Naive thymus-derived CD4-positive, alpha-beta T cell (primary cell): ENCODE measurements at regions not wholly inside any gene's neighbourhood (a gene's known extent, or its start where the extent isn't known, plus 50 kb on each side); places are given as distances from the start of the nearest gene placed in this dataset.

Experiments
- ATAC-seq: fragments of 150-1000 bp; cut with Tn5 transposase; 2 replicates; pipeline ENCODE4 v1.10.0; 2021; ENCODE audit warnings: mild to moderate bottlenecking, moderate library complexity
- CTCF ChIA-PET: fragments of 350-600 bp; sonication (Branson Sonifier 250); formaldehyde crosslinking; loops from one replicate; lab custom pipeline; 2021; ENCODE audit warnings: antibody characterized with exemption; lab: Charles Lee
- POLR2A ChIA-PET: fragments of 350-600 bp; sonication (Branson Sonifier 250); formaldehyde crosslinking; loops from one replicate; lab custom pipeline; 2021; ENCODE audit warnings: antibody characterized with exemption, inconsistent platforms; lab: Charles Lee
- DNase-seq, 9 donors: peaks; one replicate each; pipeline versions ENCODE4 v3.0.0 to v3.0.0-alpha.2; 2020 to 2022; ENCODE audit warnings: mixed read lengths in 1 of 9
- H3K27ac ChIP-seq: one replicate; pipeline ENCODE4 v1.7.0; 2013; ENCODE audit warnings: mild to moderate bottlenecking, low read depth, low read length, moderate library complexity
- H3K27me3 ChIP-seq, 2 donors: one replicate each; pipeline ENCODE4 v1.7.0; 2013; ENCODE audit warnings: low read length in 2 of 2, mild to moderate bottlenecking in 2 of 2, moderate library complexity in 2 of 2; ENCODE audit not compliant: control insufficient read depth in 2 of 2, insufficient read depth in 2 of 2
- H3K36me3 ChIP-seq, 3 experiments: 1 replicate in 2 of 3; 2 replicates in 1 of 3; pipeline ENCODE4 v1.7.0; 2013; ENCODE audit warnings: low read length in 3 of 3, mild to moderate bottlenecking in 3 of 3, moderate library complexity in 1 of 3; ENCODE audit not compliant: insufficient read depth in 3 of 3, control insufficient read depth in 2 of 3
- H3K4me1 ChIP-seq, 2 donors: one replicate each; pipeline ENCODE4 v1.7.0; 2013; ENCODE audit warnings: low read length in 2 of 2, mild to moderate bottlenecking in 2 of 2, moderate library complexity in 1 of 2; ENCODE audit not compliant: control insufficient read depth in 2 of 2, insufficient read depth in 2 of 2
- H3K4me3 ChIP-seq: 2 replicates; pipeline ENCODE4 v1.7.0; 2013; ENCODE audit warnings: mild to moderate bottlenecking, low read length
- H3K9me3 ChIP-seq, 3 experiments: 1 replicate in 2 of 3; 2 replicates in 1 of 3; pipeline ENCODE4 v1.7.0; 2013; ENCODE audit warnings: low read length in 3 of 3; ENCODE audit not compliant: control insufficient read depth in 2 of 3
- H3K27ac Mint-ChIP-seq, 9 donors: one replicate each; pipeline ENCODE4 v1.8.0; 2020 to 2022; ENCODE audit warnings: mixed read lengths in 9 of 9, mild to moderate bottlenecking in 8 of 9, moderate library complexity in 5 of 9, inconsistent platforms in 2 of 9
- H3K27me3 Mint-ChIP-seq, 5 donors: one replicate each; pipeline ENCODE4 v1.8.0; 2021 to 2022; ENCODE audit warnings: mixed read lengths in 5 of 5, mild to moderate bottlenecking in 1 of 5
- H3K36me3 Mint-ChIP-seq, 5 donors: one replicate each; pipeline ENCODE4 v1.8.0; 2020 to 2022; ENCODE audit warnings: mixed read lengths in 5 of 5, mild to moderate bottlenecking in 3 of 5, inconsistent platforms in 1 of 5
- H3K4me1 Mint-ChIP-seq, 7 donors: one replicate each; pipeline ENCODE4 v1.8.0; 2020 to 2022; ENCODE audit warnings: mixed read lengths in 7 of 7, mild to moderate bottlenecking in 3 of 7, inconsistent platforms in 1 of 7
- H3K4me3 Mint-ChIP-seq, 10 donors: one replicate each; pipeline ENCODE4 v1.8.0; 2020 to 2022; ENCODE audit warnings: mild to moderate bottlenecking in 10 of 10, mixed read lengths in 10 of 10, moderate library complexity in 6 of 10, inconsistent platforms in 2 of 10
- H3K9me3 Mint-ChIP-seq, 11 donors: one replicate each; pipeline ENCODE4 v1.8.0; 2020 to 2022; ENCODE audit warnings: mixed read lengths in 11 of 11, mild to moderate bottlenecking in 4 of 11, inconsistent platforms in 1 of 11, moderate library complexity in 1 of 11
- intact Hi-C, 2 donors: fragments of 100-400 bp; cut with micrococcal nuclease; formaldehyde crosslinking; loops; one replicate each; pipeline ENCODE4 v1.15.1; 2023

GRCh38 chr13:68380041-68380973 lies 1150.2 kb upstream of the PCDH9 start:
- intact Hi-C loops, result no loop called here
- Histone ChIP-seq H3K36me3 (no peaks in the 10 kb centered on the region), H3K4me1 (no peaks in the 10 kb centered on the region), H3K9me3 (no peaks in the 10 kb centered on the region), H3K27ac (no peak overlapping the region), H3K27me3 (no peaks in the 10 kb centered on the region), H3K4me3 (no peak overlapping the region)
- Mint-ChIP-seq H3K4me1 (no peaks in the 10 kb centered on the region), H3K9me3 (peaks cover 2 to 23% (median 5%) of the 10 kb centered on the region in 11 donors), H3K27me3 (no peaks in the 10 kb centered on the region), H3K4me3 (no peak overlapping the region), H3K36me3 (no peaks in the 10 kb centered on the region), H3K27ac (no peak overlapping the region)
- DNase-seq (no peak), ATAC-seq (no peak)
- ChIA-PET POLR2A (no interaction called here), CTCF (no interaction called here)

GRCh38 chr13:68378294-68378693 lies 1148.2 kb upstream of the PCDH9 start:
- intact Hi-C loops, result no loop called here
- no peaks in the 10 kb centered on the region for H3K27me3 Mint-ChIP-seq
- Histone ChIP-seq H3K36me3 (no peaks in the 10 kb centered on the region), H3K4me1 (no peaks in the 10 kb centered on the region), H3K27ac (no peak overlapping the region), H3K9me3 (no peaks in the 10 kb centered on the region), H3K27me3 (no peaks in the 10 kb centered on the region), H3K4me3 (no peak overlapping the region)
- POLR2A ChIA-PET, result no interaction called here
- no peaks in the 10 kb centered on the region for H3K36me3 Mint-ChIP-seq
- CTCF ChIA-PET, result no interaction called here
- ATAC-seq (no peak), DNase-seq (no peak)
- H3K9me3 Mint-ChIP-seq, result peaks cover under 1 to 23% (median 5%) of the 10 kb centered on the region in 11 donors
- H3K4me1 Mint-ChIP-seq, result no peaks in the 10 kb centered on the region
- no peak overlapping the region for H3K4me3 Mint-ChIP-seq
- H3K27ac Mint-ChIP-seq, result no peak overlapping the region

GRCh38 chr13:68375004-68375403 lies 1144.9 kb upstream of the PCDH9 start:
- intact Hi-C loops, result no loop called here
- Mint-ChIP-seq H3K4me1 (no peaks in the 10 kb centered on the region), H3K36me3 (no peaks in the 10 kb centered on the region), H3K9me3 (peaks cover 0 to 23% (median 6%) of the 10 kb centered on the region in 11 donors), H3K27me3 (no peaks in the 10 kb centered on the region), H3K27ac (no peak overlapping the region), H3K4me3 (no peak overlapping the region)
- ChIA-PET POLR2A (no interaction called here), CTCF (interaction anchor here (0.6 kb wide), 1 partner anchor 1191 kb away, joined by 5 read pairs; no protein-coding TSS in a partner anchor)
- Histone ChIP-seq H3K27ac (no peak overlapping the region), H3K27me3 (no peaks in the 10 kb centered on the region), H3K9me3 (no peaks in the 10 kb centered on the region), H3K4me3 (no peak overlapping the region), H3K4me1 (no peaks in the 10 kb centered on the region), H3K36me3 (no peaks in the 10 kb centered on the region)
- ATAC-seq (no peak), DNase-seq (no peak)

- Histone ChIP-seq H3K27ac (no peak overlapping the region), H3K4me1 (no peaks in the 10 kb centered on the region), H3K27me3 (no peaks in the 10 kb centered on the region), H3K4me3 (no peak overlapping the region), H3K9me3 (peaks cover 0 to 4% (median 0%) of the 10 kb centered on the region in 3 experiments), H3K36me3 (no peaks in the 10 kb centered on the region)
- DNase-seq (no peak), ATAC-seq (no peak)
- H3K4me1 Mint-ChIP-seq, result no peaks in the 10 kb centered on the region
- no peaks in the 10 kb centered on the region for H3K27me3 Mint-ChIP-seq
- no peak overlapping the region for H3K27ac Mint-ChIP-seq
- CTCF ChIA-PET, result no interaction called here
- peaks cover 2 to 25% (median 10%) of the 10 kb centered on the region in 11 donors for H3K9me3 Mint-ChIP-seq
- no peaks in the 10 kb centered on the region for H3K36me3 Mint-ChIP-seq
- intact Hi-C loops, result no loop called here
- H3K4me3 Mint-ChIP-seq, result no peak overlapping the region
- POLR2A ChIA-PET, result no interaction called here
These were observed 1139.6 kb upstream of the PCDH9 start for GRCh38 chr13:68369739-68370138.

- CTCF ChIA-PET, result no interaction called here
- intact Hi-C loops, result no loop called here
These were observed 1138.8 kb upstream of the PCDH9 start for GRCh38 chr13:68368922-68369321.

GRCh38 chr13:68359105-68359504 lies 1129.0 kb upstream of the PCDH9 start:
- Mint-ChIP-seq H3K27me3 (no peaks in the 10 kb centered on the region), H3K9me3 (peaks cover 0 to 11% (median under 1%) of the 10 kb centered on the region in 11 donors), H3K4me1 (no peaks in the 10 kb centered on the region), H3K36me3 (no peaks in the 10 kb centered on the region), H3K27ac (no peak overlapping the region), H3K4me3 (no peak overlapping the region)
- H3K27me3 ChIP-seq, result no peaks in the 10 kb centered on the region
- POLR2A ChIA-PET, result no interaction called here
- no peak for ATAC-seq
- H3K9me3 ChIP-seq, result no peaks in the 10 kb centered on the region
- CTCF ChIA-PET, result no interaction called here
- no peaks in the 10 kb centered on the region for H3K36me3 ChIP-seq
- intact Hi-C loops, result no loop called here
- no peaks in the 10 kb centered on the region for H3K4me1 ChIP-seq
- H3K4me3 ChIP-seq, result no peak overlapping the region
- no peak for DNase-seq
- no peak overlapping the region for H3K27ac ChIP-seq

More at GRCh38 chr13:68368922-68369321, 1138.8 kb upstream of the PCDH9 start:
- Histone ChIP-seq H3K4me1 (no peaks in the 10 kb centered on the region), H3K27me3 (no peaks in the 10 kb centered on the region), H3K4me3 (no peak overlapping the region), H3K27ac (no peak overlapping the region), H3K36me3 (no peaks in the 10 kb centered on the region), H3K9me3 (peaks cover 0 to 4% (median 0%) of the 10 kb centered on the region in 3 experiments)
- ATAC-seq (no peak), DNase-seq (no peak)
- H3K4me3 Mint-ChIP-seq, result no peak overlapping the region
- no peak overlapping the region for H3K27ac Mint-ChIP-seq
- H3K27me3 Mint-ChIP-seq, result no peaks in the 10 kb centered on the region
- POLR2A ChIA-PET, result no interaction called here
- no peaks in the 10 kb centered on the region for H3K4me1 Mint-ChIP-seq
- H3K36me3 Mint-ChIP-seq, result no peaks in the 10 kb centered on the region
- H3K9me3 Mint-ChIP-seq, result peaks cover 2 to 25% (median 12%) of the 10 kb centered on the region in 11 donors

GRCh38 chr13:68358294-68358705 lies 1128.2 kb upstream of the PCDH9 start:
- Histone ChIP-seq H3K4me1 (no peaks in the 10 kb centered on the region), H3K9me3 (no peaks in the 10 kb centered on the region), H3K27ac (no peak overlapping the region), H3K27me3 (no peaks in the 10 kb centered on the region), H3K4me3 (no peak overlapping the region), H3K36me3 (no peaks in the 10 kb centered on the region)
- peaks cover 0 to 10% (median 2%) of the 10 kb centered on the region in 11 donors for H3K9me3 Mint-ChIP-seq
- POLR2A ChIA-PET, result no interaction called here
- no peak overlapping the region for H3K4me3 Mint-ChIP-seq
- CTCF ChIA-PET, result no interaction called here
- H3K4me1 Mint-ChIP-seq, result no peaks in the 10 kb centered on the region
- intact Hi-C loops, result no loop called here
- no peaks in the 10 kb centered on the region for H3K27me3 Mint-ChIP-seq
- no peak overlapping the region for H3K27ac Mint-ChIP-seq
- ATAC-seq, result no peak
- H3K36me3 Mint-ChIP-seq, result no peaks in the 10 kb centered on the region
- no peak for DNase-seq
